ENCODE measurements at regions not wholly inside any gene's neighbourhood (a gene's known extent, or its start where the extent isn't known, plus 50 kb on each side); places are given as distances from the start of the nearest gene placed in this dataset.

- TF ChIP-seq, protein P1, sequence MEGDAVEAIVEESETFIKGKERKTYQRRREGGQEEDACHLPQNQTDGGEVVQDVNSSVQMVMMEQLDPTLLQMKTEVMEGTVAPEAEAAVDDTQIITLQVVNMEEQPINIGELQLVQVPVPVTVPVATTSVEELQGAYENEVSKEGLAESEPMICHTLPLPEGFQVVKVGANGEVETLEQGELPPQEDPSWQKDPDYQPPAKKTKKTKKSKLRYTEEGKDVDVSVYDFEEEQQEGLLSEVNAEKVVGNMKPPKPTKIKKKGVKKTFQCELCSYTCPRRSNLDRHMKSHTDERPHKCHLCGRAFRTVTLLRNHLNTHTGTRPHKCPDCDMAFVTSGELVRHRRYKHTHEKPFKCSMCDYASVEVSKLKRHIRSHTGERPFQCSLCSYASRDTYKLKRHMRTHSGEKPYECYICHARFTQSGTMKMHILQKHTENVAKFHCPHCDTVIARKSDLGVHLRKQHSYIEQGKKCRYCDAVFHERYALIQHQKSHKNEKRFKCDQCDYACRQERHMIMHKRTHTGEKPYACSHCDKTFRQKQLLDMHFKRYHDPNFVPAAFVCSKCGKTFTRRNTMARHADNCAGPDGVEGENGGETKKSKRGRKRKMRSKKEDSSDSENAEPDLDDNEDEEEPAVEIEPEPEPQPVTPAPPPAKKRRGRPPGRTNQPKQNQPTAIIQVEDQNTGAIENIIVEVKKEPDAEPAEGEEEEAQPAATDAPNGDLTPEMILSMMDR (IDR thresholded peaks at IDR 0.05) = no peak
- TF ChIP-seq, protein P2, sequence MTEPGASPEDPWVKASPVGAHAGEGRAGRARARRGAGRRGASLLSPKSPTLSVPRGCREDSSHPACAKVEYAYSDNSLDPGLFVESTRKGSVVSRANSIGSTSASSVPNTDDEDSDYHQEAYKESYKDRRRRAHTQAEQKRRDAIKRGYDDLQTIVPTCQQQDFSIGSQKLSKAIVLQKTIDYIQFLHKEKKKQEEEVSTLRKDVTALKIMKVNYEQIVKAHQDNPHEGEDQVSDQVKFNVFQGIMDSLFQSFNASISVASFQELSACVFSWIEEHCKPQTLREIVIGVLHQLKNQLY (CRISPR knock-in tag; IDR thresholded peaks at IDR 0.05) = no peak
- TF ChIP-seq NR1H2 (CRISPR knock-in tag; IDR thresholded peaks at IDR 0.05) = no peak
- TF ChIP-seq ELF4 (CRISPR knock-in tag; IDR thresholded peaks at IDR 0.05; ENCODE audit: low read depth) = no peak
- no peak for TF ChIP-seq GABPB1 (CRISPR knock-in tag; IDR thresholded peaks at IDR 0.05)
- TF ChIP-seq, protein P3, sequence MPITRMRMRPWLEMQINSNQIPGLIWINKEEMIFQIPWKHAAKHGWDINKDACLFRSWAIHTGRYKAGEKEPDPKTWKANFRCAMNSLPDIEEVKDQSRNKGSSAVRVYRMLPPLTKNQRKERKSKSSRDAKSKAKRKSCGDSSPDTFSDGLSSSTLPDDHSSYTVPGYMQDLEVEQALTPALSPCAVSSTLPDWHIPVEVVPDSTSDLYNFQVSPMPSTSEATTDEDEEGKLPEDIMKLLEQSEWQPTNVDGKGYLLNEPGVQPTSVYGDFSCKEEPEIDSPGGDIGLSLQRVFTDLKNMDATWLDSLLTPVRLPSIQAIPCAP (CRISPR knock-in tag; IDR thresholded peaks at IDR 0.05) = no peak
- TF ChIP-seq CBFB (CRISPR knock-in tag; IDR thresholded peaks at IDR 0.05; ENCODE audit: low read depth) = no peak
Measured at GRCh38 chr10:58968389-58968755, 208.1 kb upstream of the PHYHIPL start.
